Astrocyte (in vitro differentiated cells and primary cell): ENCODE measurements at regions not wholly inside any gene's neighbourhood (a gene's known extent, or its start where the extent isn't known, plus 50 kb on each side); places are given as distances from the start of the nearest gene placed in this dataset.

Experiments
- DNase-seq: peaks from one replicate; pipeline ENCODE4 v3.0.0-alpha.2; 2010; ENCODE audit warnings: low read depth
- FAIRE-seq: peaks from 2 replicates; lab custom pipeline; 2011; peaks lifted over from hg19 to GRCh38; lab: Jason Lieb, UNC
- H2AFZ ChIP-seq: 2 replicates; pipeline ENCODE4 v1.6.0; 2012; ENCODE audit warnings: low read depth, low read length, inconsistent platforms
- H3K27ac ChIP-seq: 2 replicates; pipeline ENCODE4 v1.5.1; 2011; ENCODE audit warnings: low read depth, low read length, inconsistent platforms
- H3K27me3 ChIP-seq: 2 replicates; pipeline ENCODE4 v1.6.0; 2011; ENCODE audit warnings: low read length, inconsistent platforms; ENCODE audit not compliant: insufficient read depth
- H3K36me3 ChIP-seq: 2 replicates; pipeline ENCODE4 v1.5.1; 2011; ENCODE audit warnings: low read length, inconsistent platforms; ENCODE audit not compliant: insufficient read depth
- H3K4me1 ChIP-seq: 2 replicates; pipeline ENCODE4 v1.5.1; 2011; ENCODE audit warnings: low read length, inconsistent platforms; ENCODE audit not compliant: insufficient read depth
- H3K4me2 ChIP-seq: 2 replicates; pipeline ENCODE4 v1.6.0; 2012; ENCODE audit warnings: low read length, inconsistent platforms
- H3K4me3 ChIP-seq: 2 replicates; pipeline ENCODE4 v1.5.1; 2011; ENCODE audit warnings: low read depth, mild to moderate bottlenecking, low read length, inconsistent platforms; ENCODE audit not compliant: insufficient read depth
- H3K79me2 ChIP-seq: 2 replicates; pipeline ENCODE4 v1.6.0; 2012; ENCODE audit warnings: mild to moderate bottlenecking, low read length, inconsistent platforms; ENCODE audit not compliant: insufficient read depth
- H3K9ac ChIP-seq: 2 replicates; pipeline ENCODE4 v1.6.0; 2012; ENCODE audit warnings: mild to moderate bottlenecking, low read length, inconsistent platforms
- H3K9me3 ChIP-seq: 2 replicates; pipeline ENCODE4 v1.5.1; 2012; ENCODE audit warnings: low read depth, mild to moderate bottlenecking, low read length, inconsistent platforms; ENCODE audit not compliant: insufficient read depth
- H4K20me1 ChIP-seq: 2 replicates; pipeline ENCODE4 v1.6.0; 2012; ENCODE audit warnings: low read length, inconsistent platforms; ENCODE audit not compliant: insufficient read depth
- H3K27ac Mint-ChIP-seq: one replicate; pipeline ENCODE4 v1.8.0; 2021; ENCODE audit warnings: mild to moderate bottlenecking, mixed read lengths; ENCODE audit not compliant: unreplicated experiment
- H3K27me3 Mint-ChIP-seq: one replicate; pipeline ENCODE4 v1.8.0; 2021; ENCODE audit warnings: low read depth, mixed read lengths; ENCODE audit not compliant: unreplicated experiment
- H3K36me3 Mint-ChIP-seq: one replicate; pipeline ENCODE4 v1.8.0; 2021; ENCODE audit warnings: low read depth, mixed read lengths; ENCODE audit not compliant: unreplicated experiment
- H3K4me1 Mint-ChIP-seq: one replicate; pipeline ENCODE4 v1.8.0; 2021; ENCODE audit warnings: low read depth, mixed read lengths; ENCODE audit not compliant: unreplicated experiment
- H3K4me3 Mint-ChIP-seq: one replicate; pipeline ENCODE4 v1.8.0; 2021; ENCODE audit warnings: mild to moderate bottlenecking, moderate library complexity, mixed read lengths; ENCODE audit not compliant: unreplicated experiment
- H3K9me3 Mint-ChIP-seq: one replicate; pipeline ENCODE4 v1.8.0; 2021; ENCODE audit warnings: mild to moderate bottlenecking, mixed read lengths; ENCODE audit not compliant: unreplicated experiment
- CTCF ChIP-seq: IDR thresholded peaks from 2 replicates; pipeline ENCODE4 v1.5.1; 2011; ENCODE audit warnings: low read depth, mild to moderate bottlenecking, inconsistent platforms, low read length, moderate library complexity; ENCODE audit not compliant: insufficient read depth
- EZH2 ChIP-seq: IDR thresholded peaks from 2 replicates; pipeline ENCODE4 v1.6.1; 2012; ENCODE audit warnings: mild to moderate bottlenecking, low read length, inconsistent platforms; ENCODE audit not compliant: insufficient read depth

- Histone ChIP-seq H3K4me3 (no peak overlapping the region), H3K9ac (no peak overlapping the region), H2AFZ (no peak overlapping the region), H3K27me3 (no peaks in the 10 kb centered on the region), H3K36me3 (no peaks in the 10 kb centered on the region), H3K4me2 (no peak overlapping the region), H4K20me1 (no peaks in the 10 kb centered on the region), H3K9me3 (no peaks in the 10 kb centered on the region), H3K27ac (no peak overlapping the region), H3K4me1 (no peaks in the 10 kb centered on the region), H3K79me2 (no peaks in the 10 kb centered on the region)
- Mint-ChIP-seq H3K27me3 (no peaks in the 10 kb centered on the region), H3K36me3 (no peaks in the 10 kb centered on the region), H3K9me3 (no peaks in the 10 kb centered on the region), H3K27ac (no peak overlapping the region), H3K4me3 (no peak overlapping the region), H3K4me1 (peaks cover 1% of the 10 kb centered on the region)
- FAIRE-seq (no peak), DNase-seq (no peak)
- no peak for TF ChIP-seq EZH2
- TF ChIP-seq CTCF: no peak
These were observed 126.3 kb upstream of the ELL2 start for GRCh38 chr5:96087939-96088338.

- no peaks in the 10 kb centered on the region for H3K27me3 Mint-ChIP-seq
- Histone ChIP-seq H3K9me3 (no peaks in the 10 kb centered on the region), H3K79me2 (no peaks in the 10 kb centered on the region), H3K4me2 (no peak overlapping the region), H3K27me3 (no peaks in the 10 kb centered on the region), H3K4me3 (no peak overlapping the region), H3K9ac (no peak overlapping the region), H2AFZ (no peak overlapping the region), H3K27ac (no peak overlapping the region), H3K4me1 (peaks cover 6% of the 10 kb centered on the region), H4K20me1 (no peaks in the 10 kb centered on the region), H3K36me3 (no peaks in the 10 kb centered on the region)
- no peak for DNase-seq
- no peaks in the 10 kb centered on the region for H3K36me3 Mint-ChIP-seq
- no peak overlapping the region for H3K4me3 Mint-ChIP-seq
- H3K4me1 Mint-ChIP-seq: peaks cover 10% of the 10 kb centered on the region
- H3K9me3 Mint-ChIP-seq: no peaks in the 10 kb centered on the region
- H3K27ac Mint-ChIP-seq: no peak overlapping the region
- TF ChIP-seq EZH2 (no peak), CTCF (no peak)
- FAIRE-seq: no peak
These were observed 123.3 kb upstream of the ELL2 start for GRCh38 chr5:96084874-96085506.

- H2AFZ ChIP-seq: no peak overlapping the region
- Mint-ChIP-seq H3K4me3 (no peak overlapping the region), H3K9me3 (no peaks in the 10 kb centered on the region), H3K4me1 (peaks cover 19% of the 10 kb centered on the region), H3K27me3 (no peaks in the 10 kb centered on the region), H3K36me3 (no peaks in the 10 kb centered on the region), H3K27ac (peak overlapping the region; percentile 43)
- DNase-seq (no peak), FAIRE-seq (no peak)
- peaks cover 21% of the 10 kb centered on the region for H3K4me1 ChIP-seq
- H3K9me3 ChIP-seq: no peaks in the 10 kb centered on the region
- no peak overlapping the region for H3K27ac ChIP-seq
- no peak overlapping the region for H3K4me2 ChIP-seq
- no peak overlapping the region for H3K9ac ChIP-seq
- no peak for TF ChIP-seq CTCF
- no peak for TF ChIP-seq EZH2
- H3K79me2 ChIP-seq: no peaks in the 10 kb centered on the region
- H3K27me3 ChIP-seq: no peaks in the 10 kb centered on the region
- H3K36me3 ChIP-seq: no peaks in the 10 kb centered on the region
- no peaks in the 10 kb centered on the region for H4K20me1 ChIP-seq
- no peak overlapping the region for H3K4me3 ChIP-seq
These were observed 121.8 kb upstream of the ELL2 start for GRCh38 chr5:96083361-96083881.
